ENCODE measurements at regions not wholly inside any gene's neighbourhood (a gene's known extent, or its start where the extent isn't known, plus 50 kb on each side); places are given as distances from the start of the nearest gene placed in this dataset.

DNA sequence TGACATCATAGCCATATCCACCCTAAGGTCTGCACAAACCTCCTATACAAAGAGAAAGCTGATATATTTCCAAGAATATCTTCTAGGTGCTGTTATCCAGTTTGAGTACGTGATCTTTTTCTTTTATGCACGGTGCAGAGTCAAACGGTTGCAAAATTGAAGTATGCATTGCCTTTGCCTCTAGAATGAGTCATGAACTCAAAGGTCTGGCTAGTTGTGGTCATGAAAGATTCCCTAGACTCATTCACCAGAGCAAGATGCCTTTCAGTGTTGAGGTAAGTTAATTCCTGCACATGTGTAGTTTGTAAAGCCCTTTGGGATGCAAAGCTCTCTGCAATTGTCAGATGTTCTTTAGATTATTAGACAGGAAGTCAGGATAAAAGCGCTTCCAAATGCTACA is 704.4 kb downstream of the PCDH19 start:
- Mint-ChIP-seq H3K4me1 (peaks cover 0 to 2% of the 10 kb centered on the region in 2 experiments; a peak in 1 of 4 replicates), H3K27ac (no peak overlapping the region), H3K9me3 (peaks cover 3 to 9% of the 10 kb centered on the region in 2 experiments; a peak in 4 of 5 replicates), H3K27me3 (ENCODE audit: low read depth) (no peaks in the 10 kb centered on the region), H3K4me3 (no peak overlapping the region), H3K36me3 (ENCODE audit: insufficient read depth in 1 of 3, low read depth in 3 of 3) (peaks cover 0 to 17% (median 0%) of the 10 kb centered on the region in 3 experiments; a peak in 2 of 7 replicates)
- no peaks in the 10 kb centered on the region for H3K23me2 ChIP-seq (ENCODE audit: insufficient read length, low read depth, low read length, poor library complexity, severe bottlenecking)
- H3K23ac ChIP-seq (ENCODE audit: insufficient read length, low read depth, low read length) = no peak overlapping the region
- no CpG with 5 or more reads among the region's 4 CpGs for WGBS (ENCODE audit: extremely low coverage, insufficient read length, low lambda C conversion rate)
- DNase-seq = no peak
- H2AK5ac ChIP-seq (ENCODE audit: insufficient read length, low read length) = no peak overlapping the region
- no peaks in the 10 kb centered on the region for H3K79me1 ChIP-seq (ENCODE audit: insufficient read depth, low read depth, low read length, poor library complexity, severe bottlenecking)
- H3K56ac ChIP-seq (ENCODE audit: insufficient read length, low read depth, low read length) = no peak overlapping the region
- H4K5ac ChIP-seq (ENCODE audit: insufficient read length, low read depth, low read length) = no peak overlapping the region
- H3K4me2 ChIP-seq (ENCODE audit: insufficient read depth, insufficient read length, low read length) = no peak overlapping the region
- no peak overlapping the region for H3K9ac ChIP-seq (ENCODE audit: extremely low read depth, insufficient read length, low read length)
- H3T11ph ChIP-seq (ENCODE audit: low read length) = no peak overlapping the region
- no peak overlapping the region for H2BK120ac ChIP-seq (ENCODE audit: low read depth, low read length, poor library complexity, severe bottlenecking)
- peaks cover 11% of the 10 kb centered on the region for H3K9me3 ChIP-seq (ENCODE audit: control insufficient read depth, low read depth, low read length)
- no peaks in the 10 kb centered on the region for H4K20me1 ChIP-seq (ENCODE audit: control insufficient read depth, insufficient read depth, insufficient read length)
- TF ChIP-seq CTCF (conservative IDR thresholded peaks at IDR 0.05) = no peak
- no peak overlapping the region for H4K8ac ChIP-seq (replicated peaks; ENCODE audit: insufficient read length, low read depth, low read length)
- H2BK5ac ChIP-seq (ENCODE audit: insufficient read length, low read length) = no peak overlapping the region
- no peaks in the 10 kb centered on the region for H3K79me2 ChIP-seq (ENCODE audit: insufficient read depth, low read length)
- H2BK12ac ChIP-seq (ENCODE audit: insufficient read length, low read depth, low read length) = no peak overlapping the region
- no peak overlapping the region for H4K91ac ChIP-seq (ENCODE audit: insufficient read length, low read depth, low read length)
- no peak overlapping the region for H3K4ac ChIP-seq (ENCODE audit: low read depth, low read length)
- no peak overlapping the region for H2BK15ac ChIP-seq (ENCODE audit: low read depth, low read length)
- no peak overlapping the region for H2BK20ac ChIP-seq (ENCODE audit: low read depth, low read length, poor library complexity, severe bottlenecking)
- no peak overlapping the region for H3K18ac ChIP-seq (ENCODE audit: insufficient read length, low read depth, low read length)
- no peaks in the 10 kb centered on the region for H3K27me3 ChIP-seq (ENCODE audit: insufficient read depth, low read length)
- no peak overlapping the region for H3K14ac ChIP-seq (ENCODE audit: insufficient read depth, low read length)
- no peaks in the 10 kb centered on the region for H3K4me1 ChIP-seq (ENCODE audit: insufficient read depth, low read length)
- no peak overlapping the region for H3K27ac ChIP-seq (ENCODE audit: insufficient read length, low read depth, low read length)
- H2AFZ ChIP-seq (ENCODE audit: low read length) = no peak overlapping the region

All from H9 (cell line).